HG03103 (cell line): ENCODE measurements at regions not wholly inside any gene's neighbourhood (a gene's known extent, or its start where the extent isn't known, plus 50 kb on each side); places are given as distances from the start of the nearest gene placed in this dataset.
"Not testable (repeated sequence)": the region's sequence is repeated elsewhere in the genome, so short reads cannot be mapped to it uniquely, and the experiment has no call there.

Experiments used
- ATAC-seq: cut with Tn5 transposase; IDR thresholded peaks from one replicate; pipeline ENCODE4 v1.9.1; 2021; ENCODE audit warnings: low read depth; ENCODE audit not compliant: unreplicated experiment

DNA sequence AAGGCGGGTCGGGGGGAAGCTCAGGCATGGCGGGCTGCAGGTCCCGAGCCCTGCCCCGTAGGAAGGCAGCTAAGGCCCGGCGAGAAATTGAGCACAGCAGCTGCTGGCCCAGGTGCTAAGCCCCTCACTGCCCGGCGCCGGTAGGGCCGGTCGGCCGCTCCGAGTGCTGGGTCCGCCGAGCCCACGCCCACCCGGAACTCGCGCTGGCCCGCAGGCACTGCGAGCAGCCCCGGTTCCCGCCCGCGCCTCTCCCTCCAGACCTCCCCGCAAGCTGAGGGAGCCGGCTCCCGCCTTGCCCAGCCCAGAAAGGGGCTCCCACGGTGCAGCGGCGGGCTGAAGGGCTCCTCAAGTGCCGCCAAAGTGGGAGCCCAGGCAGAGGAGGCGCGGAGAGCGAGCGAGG is 209.9 kb downstream of the TRIB2 start:
- not testable (repeated sequence) for ATAC-seq

DNA sequence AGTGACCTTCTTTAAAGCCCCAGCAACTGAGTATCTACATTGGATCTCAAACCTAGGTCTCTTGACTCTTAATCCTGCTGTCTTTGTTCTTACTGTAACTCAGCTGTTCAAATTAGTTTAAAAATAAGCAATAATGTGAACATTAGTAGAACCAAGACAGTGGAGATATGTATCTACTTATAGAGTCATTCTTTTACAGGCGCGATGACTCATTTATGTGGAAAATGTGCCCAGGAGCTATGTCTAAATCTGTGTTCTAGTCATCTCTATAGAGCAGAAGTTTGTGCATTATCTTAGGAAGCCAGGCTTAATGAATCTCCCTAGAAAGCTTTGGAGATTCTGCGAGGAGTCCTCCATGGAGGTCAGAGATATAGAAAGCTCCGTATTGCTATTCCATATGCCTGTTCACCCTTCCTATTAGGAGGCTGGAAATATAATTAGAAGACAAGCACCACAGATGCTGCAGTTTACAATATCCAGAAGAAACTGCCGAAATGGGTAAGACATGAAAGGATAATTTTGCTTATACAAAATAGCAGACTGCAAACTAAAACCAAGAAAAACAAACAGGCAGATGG is 211.6 kb downstream of the TRIB2 start:
- ATAC-seq, result no peak

- ATAC-seq, result no peak
Observed at GRCh38 chr2:12928775-12929401, 212.2 kb downstream of the TRIB2 start.

GRCh38 chr2:12929758-12930157 is 213.0 kb downstream of the TRIB2 start:
- ATAC-seq, result no peak

DNA sequence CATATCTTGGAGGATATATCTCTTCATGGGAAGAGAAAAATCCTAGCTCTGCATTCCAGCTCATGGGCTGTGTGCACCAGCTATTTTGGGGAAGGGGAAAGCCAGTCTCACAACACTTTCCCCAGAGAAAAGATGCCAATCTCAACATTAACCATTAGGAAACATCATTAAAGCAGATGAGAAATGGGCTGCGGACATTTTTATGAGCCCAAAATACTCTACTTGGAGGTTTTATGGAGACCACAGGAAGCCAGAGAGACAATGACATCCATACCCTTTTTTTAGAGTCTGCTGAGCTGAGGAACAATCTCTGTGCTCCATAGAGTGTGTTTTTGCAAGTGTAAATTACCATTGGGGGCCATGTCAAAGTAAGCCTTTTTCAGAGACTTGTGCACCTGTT is 213.7 kb downstream of the TRIB2 start:
- no peak for ATAC-seq

- no peak for ATAC-seq
Observed at GRCh38 chr2:12931186-12931844, 214.6 kb downstream of the TRIB2 start.

GRCh38 chr2:12932192-12932591 is 215.5 kb downstream of the TRIB2 start:
- ATAC-seq, result no peak

- no peak for ATAC-seq
Observed at GRCh38 chr2:12934146-12934756, 217.5 kb downstream of the TRIB2 start.

- ATAC-seq, result no peak
Observed at GRCh38 chr2:12935222-12935621, 218.5 kb downstream of the TRIB2 start.

DNA sequence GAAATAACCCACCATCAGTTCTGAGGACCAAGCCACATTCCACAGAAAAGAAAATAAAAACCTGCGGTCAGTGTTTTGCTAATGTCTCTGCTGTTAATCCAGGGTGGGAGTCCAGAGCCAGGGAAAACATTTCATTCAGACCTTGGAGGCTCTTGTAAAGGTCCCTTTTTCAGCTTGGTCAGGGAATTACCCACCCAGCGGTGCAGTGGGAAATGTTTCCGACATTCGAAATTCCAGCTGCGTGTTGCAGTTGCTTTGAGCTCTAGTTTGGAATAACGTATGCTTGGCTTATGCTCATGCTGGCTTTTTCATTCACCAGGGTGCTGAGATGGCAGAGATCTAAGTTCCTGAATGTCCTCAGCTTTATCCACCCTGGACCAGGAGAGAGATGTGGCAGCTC is 219.1 kb downstream of the TRIB2 start:
- no peak for ATAC-seq

DNA sequence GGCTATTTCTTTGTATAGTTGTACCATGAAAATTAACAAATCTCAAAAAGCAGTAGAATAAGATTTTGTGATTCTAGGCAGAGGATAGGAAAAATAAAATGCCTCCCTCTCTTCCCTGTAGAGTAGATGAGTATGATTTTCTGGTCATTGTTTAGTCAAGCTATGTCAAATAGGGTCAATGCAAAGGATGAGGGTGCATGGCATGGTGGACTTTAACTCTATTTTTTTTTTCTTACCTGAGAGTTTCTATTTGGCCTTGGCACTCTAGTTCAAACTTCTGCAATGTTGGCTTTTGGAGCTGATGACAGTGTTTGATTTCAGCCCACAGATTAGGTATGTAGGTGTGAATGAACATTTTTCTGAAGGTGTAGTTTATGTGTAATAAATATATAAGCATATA is 224.5 kb downstream of the TRIB2 start:
- no peak for ATAC-seq

DNA sequence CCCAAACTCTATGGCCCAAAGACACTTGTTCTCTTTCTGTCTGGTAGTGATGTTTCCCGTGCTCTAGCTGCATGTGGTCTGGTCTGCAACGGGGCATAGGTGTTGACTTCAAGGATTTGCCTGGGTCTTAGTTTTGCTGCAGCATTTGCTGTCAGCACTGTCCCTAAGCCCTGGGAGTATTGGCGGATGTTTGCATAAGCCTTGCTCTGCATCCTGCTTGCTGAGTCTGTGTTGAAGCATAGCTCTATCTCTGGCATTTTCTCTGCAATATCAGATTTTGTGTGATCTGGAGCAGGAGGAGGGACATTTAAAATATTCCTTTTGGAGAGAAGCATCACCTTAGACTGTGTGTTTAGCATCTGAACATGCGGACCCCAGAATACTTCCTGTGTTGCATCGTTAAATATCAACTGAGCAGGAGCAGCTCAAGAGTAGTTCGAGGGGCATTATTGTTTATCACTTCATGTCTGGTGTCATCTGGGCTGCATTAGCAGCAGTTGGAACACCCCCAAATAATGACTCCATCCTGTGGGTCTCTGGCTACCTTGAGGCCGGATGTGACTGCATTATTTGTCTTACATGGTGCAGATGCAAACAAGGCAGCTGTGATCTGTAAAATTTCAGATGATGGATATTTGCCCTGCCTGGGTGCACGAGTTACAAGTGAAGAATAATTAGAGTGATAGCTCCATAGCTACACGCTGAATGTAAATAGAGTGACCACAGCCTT is 231.7 kb downstream of the TRIB2 start:
- ATAC-seq, result no peak

GRCh38 chr2:12948961-12949353 is 232.2 kb downstream of the TRIB2 start:
- peak; percentile 80 for ATAC-seq

- no peak for ATAC-seq
Observed at GRCh38 chr2:12949406-12949805, 232.7 kb downstream of the TRIB2 start.

DNA sequence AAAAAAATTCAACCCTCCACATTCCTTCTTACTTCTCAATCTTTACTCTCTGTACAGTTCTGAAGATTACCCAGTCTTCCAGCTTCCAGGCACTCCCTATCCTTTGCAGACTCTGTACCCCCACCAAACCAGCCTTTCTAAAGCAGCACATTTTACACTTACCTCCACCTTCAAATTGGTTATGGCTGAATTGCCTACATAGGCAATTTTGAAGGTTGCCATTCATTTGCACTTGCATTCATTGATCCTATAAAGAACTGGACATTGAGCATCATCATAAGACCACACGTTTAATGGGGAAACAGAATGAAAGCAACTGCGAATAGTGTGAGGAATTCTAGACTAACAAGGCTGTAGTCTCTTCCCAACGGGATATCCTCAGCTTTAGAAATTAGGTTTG is 233.4 kb downstream of the TRIB2 start:
- no peak for ATAC-seq

DNA sequence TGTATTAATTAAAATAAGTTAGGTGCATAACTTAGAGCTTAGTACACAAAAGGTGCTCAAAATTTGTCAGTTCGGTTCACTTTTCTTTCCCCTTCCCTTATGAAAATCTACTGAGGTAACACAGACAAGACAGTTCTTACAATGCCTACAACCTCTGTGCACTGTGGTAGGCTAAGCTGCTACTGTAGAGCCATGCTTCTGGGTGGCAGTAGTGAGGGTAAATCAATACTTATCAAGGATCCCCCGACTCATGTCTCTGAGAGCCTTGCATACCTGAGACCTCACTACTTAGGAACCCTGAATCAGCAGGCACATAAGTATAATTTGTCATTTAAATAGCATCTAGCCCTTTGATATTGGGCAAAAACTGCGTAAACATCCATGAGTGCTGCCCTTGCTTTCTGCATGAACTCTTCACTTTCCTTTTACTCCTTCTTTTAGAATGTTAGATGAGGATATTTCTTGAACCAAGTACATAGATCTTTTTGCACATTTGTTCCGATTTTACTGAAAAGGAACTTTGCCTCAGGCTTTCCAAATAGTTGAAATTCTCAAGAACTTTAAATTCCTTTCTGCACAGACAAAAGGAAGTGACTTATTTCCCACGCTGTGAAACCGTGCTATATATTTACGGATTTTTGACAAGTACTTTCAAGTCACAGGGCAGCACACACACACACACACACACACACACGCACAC is 234.4 kb downstream of the TRIB2 start:
- ATAC-seq, result no peak

- ATAC-seq, result no peak
Observed at GRCh38 chr2:12951657-12951973, 234.9 kb downstream of the TRIB2 start.

DNA sequence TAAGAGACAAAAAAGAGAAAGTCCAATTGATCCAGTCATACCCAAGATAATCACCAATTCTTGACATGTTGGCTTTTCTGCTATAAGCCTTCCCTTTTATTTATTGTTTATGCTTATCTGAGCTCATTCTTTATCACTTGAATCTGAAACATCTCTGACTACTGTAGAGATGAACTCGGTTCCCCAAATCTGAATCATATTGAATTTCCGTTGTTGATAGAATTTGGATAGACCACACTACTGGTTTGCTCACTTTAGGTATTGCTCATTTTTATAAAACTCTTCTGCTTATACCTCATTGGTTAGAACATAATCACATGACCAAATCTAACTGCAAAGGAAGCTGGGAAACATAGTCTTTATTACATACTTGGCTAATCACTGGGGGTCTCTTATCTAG is 236.9 kb downstream of the TRIB2 start:
- no peak for ATAC-seq

GRCh38 chr2:12955864-12956263 is 239.1 kb downstream of the TRIB2 start:
- no peak for ATAC-seq

DNA sequence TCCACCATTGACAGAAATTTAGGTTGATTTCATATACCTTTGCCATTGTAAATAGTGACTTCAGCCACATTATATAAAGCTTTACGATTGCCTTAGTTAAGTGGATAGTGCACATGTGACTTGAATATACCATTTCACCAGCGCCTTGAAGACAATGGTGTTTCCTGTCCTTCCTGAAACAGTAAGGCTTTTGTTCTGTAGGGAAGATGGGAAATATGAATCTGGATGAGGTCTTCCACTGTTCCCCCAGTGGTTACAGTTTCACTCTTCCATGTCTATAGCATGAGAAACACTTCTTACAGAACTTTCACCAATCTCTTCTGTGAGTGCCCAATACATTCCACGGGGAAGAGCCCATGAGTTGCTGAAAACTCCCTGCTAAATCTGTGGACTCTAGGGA is 240.5 kb downstream of the TRIB2 start:
- ATAC-seq, result no peak

DNA sequence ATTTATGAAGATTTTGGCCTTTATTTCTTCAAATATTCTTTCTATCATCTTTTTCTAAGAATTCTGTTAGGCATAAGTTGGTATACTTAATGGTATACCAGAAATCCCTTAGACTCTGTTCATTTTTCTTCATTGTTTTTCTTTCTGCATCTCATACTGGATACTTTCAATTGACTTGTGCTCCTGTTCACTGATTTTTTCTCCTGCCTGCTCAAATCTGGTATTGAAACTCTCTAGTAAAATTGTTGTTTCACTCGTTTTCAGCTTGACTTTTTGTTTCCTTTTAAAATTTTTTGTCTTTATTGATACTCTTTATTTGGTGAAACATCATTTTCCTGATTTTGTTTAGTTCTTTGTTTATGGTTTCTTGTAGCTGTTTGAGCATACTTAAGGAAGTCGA is 243.2 kb downstream of the TRIB2 start:
- ATAC-seq, result no peak
